NK-92 treated with Interleukin-12 subunit alpha and Interleukin-12 subunit beta, amount 100 ng/mL, for 24 hours (cell line): ENCODE measurements at regions not wholly inside any gene's neighbourhood (a gene's known extent, or its start where the extent isn't known, plus 50 kb on each side); places are given as distances from the start of the nearest gene placed in this dataset.

Experiments used
- DNase-seq: peaks from one replicate; lab custom pipeline; 2025; lab: John Stamatoyannopoulos, UW

DNA sequence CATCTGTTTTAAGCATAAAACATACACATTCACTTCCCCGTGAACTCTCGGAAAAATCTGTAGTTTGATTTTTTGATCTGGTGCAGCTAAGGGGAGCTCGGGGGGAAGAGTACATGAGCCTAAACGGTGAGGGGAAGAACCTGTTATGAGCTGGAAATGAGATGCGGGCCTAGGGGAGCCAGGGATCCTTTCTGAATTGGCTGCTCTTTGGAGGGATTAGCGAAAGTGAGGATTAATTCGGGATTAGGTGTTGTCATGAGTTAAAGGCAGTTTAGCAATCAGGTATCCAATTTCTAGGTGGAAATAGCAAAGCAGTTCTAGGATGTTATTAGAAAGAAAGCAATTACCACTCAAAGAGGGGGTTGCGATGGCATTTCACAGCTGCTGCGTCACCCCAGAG, 51.1 kb upstream of the ADARB2 start:
- DNase-seq = no peak
